HG03060 (cell line): ENCODE measurements at regions not wholly inside any gene's neighbourhood (a gene's known extent, or its start where the extent isn't known, plus 50 kb on each side); places are given as distances from the start of the nearest gene placed in this dataset.
"Not testable (repeated sequence)": the region's sequence is repeated elsewhere in the genome, so short reads cannot be mapped to it uniquely, and the experiment has no call there.

ENCODE experiments used
- ATAC-seq: cut with Tn5 transposase; IDR thresholded peaks from one replicate; pipeline ENCODE4 v1.9.1; 2021; ENCODE audit warnings: low read depth, moderate number of reproducible peaks; ENCODE audit not compliant: unreplicated experiment

- no peak for ATAC-seq
These were observed 487.4 kb downstream of the ADCYAP1 start for GRCh38 chr18:1392046-1392445.

- no peak for ATAC-seq
These were observed 488.4 kb downstream of the ADCYAP1 start for GRCh38 chr18:1392865-1393734.

GRCh38 chr18:1393929-1394328 lies 489.3 kb downstream of the ADCYAP1 start:
- no peak for ATAC-seq

- ATAC-seq = no peak
These were observed 489.8 kb downstream of the ADCYAP1 start for GRCh38 chr18:1394426-1394825.

- ATAC-seq = no peak
These were observed 490.3 kb downstream of the ADCYAP1 start for GRCh38 chr18:1394966-1395365.

- no peak for ATAC-seq
These were observed 503.7 kb downstream of the ADCYAP1 start for GRCh38 chr18:1408376-1408775.

- no peak for ATAC-seq
These were observed 508.1 kb downstream of the ADCYAP1 start for GRCh38 chr18:1412655-1413322.

- ATAC-seq = no peak
These were observed 508.6 kb downstream of the ADCYAP1 start for GRCh38 chr18:1413323-1413675.

GRCh38 chr18:1416074-1416473 lies 511.4 kb downstream of the ADCYAP1 start:
- no peak for ATAC-seq

GRCh38 chr18:1421502-1421901 lies 516.8 kb downstream of the ADCYAP1 start:
- ATAC-seq = no peak

GRCh38 chr18:1422634-1423033 lies 518.0 kb downstream of the ADCYAP1 start:
- ATAC-seq = no peak

- no peak for ATAC-seq
These were observed 521.0 kb downstream of the ADCYAP1 start for GRCh38 chr18:1425679-1426078.

- ATAC-seq = no peak
These were observed 530.8 kb downstream of the ADCYAP1 start for GRCh38 chr18:1435487-1435886.

GRCh38 chr18:1436199-1436598 lies 531.5 kb downstream of the ADCYAP1 start:
- no peak for ATAC-seq

- ATAC-seq = no peak
These were observed 533.8 kb downstream of the ADCYAP1 start for GRCh38 chr18:1438458-1438910.

- ATAC-seq = no peak
These were observed 534.3 kb downstream of the ADCYAP1 start for GRCh38 chr18:1438967-1439366.

GRCh38 chr18:1444062-1444461 lies 539.4 kb downstream of the ADCYAP1 start:
- ATAC-seq = not testable (repeated sequence)

- no peak for ATAC-seq
These were observed 542.1 kb downstream of the ADCYAP1 start for GRCh38 chr18:1446765-1447164.

- no peak for ATAC-seq
These were observed 548.1 kb downstream of the ADCYAP1 start for GRCh38 chr18:1452821-1453220.

GRCh38 chr18:1455605-1456004 lies 550.9 kb downstream of the ADCYAP1 start:
- ATAC-seq = no peak

- no peak for ATAC-seq
These were observed 553.9 kb downstream of the ADCYAP1 start for GRCh38 chr18:1458547-1458946.

- ATAC-seq = no peak
These were observed 559.3 kb downstream of the ADCYAP1 start for GRCh38 chr18:1463981-1464380.
